GM21526 (cell line): ENCODE measurements at regions not wholly inside any gene's neighbourhood (a gene's known extent, or its start where the extent isn't known, plus 50 kb on each side); places are given as distances from the start of the nearest gene placed in this dataset.

ENCODE experiments used
- ATAC-seq: cut with Tn5 transposase; IDR thresholded peaks from one replicate; pipeline ENCODE4 v1.9.1; 2021; ENCODE audit warnings: moderate library complexity; ENCODE audit not compliant: unreplicated experiment, low FRiP score

DNA sequence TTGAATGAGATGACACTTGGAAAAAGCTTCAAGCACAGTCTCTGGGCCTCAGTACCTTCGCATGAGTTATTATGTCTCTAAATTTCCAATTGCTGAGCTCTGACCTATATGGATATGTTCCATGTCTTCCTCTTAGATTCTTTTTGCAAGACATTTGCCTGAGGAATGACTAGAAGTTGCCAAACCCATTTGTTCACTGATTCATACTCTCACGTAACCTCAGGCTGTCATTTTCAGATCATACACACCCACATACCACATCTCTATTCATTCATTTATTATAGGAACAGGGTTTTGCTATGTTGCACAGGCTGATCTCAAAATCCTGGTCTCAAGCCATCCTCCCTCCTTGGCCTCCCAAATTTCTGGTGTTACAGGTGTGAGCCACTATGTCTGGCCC is 2137.1 kb upstream of the TENM3 start:
- no peak for ATAC-seq

- ATAC-seq, result no peak
These were observed 2136.2 kb upstream of the TENM3 start for GRCh38 chr4:180106997-180107396.

DNA sequence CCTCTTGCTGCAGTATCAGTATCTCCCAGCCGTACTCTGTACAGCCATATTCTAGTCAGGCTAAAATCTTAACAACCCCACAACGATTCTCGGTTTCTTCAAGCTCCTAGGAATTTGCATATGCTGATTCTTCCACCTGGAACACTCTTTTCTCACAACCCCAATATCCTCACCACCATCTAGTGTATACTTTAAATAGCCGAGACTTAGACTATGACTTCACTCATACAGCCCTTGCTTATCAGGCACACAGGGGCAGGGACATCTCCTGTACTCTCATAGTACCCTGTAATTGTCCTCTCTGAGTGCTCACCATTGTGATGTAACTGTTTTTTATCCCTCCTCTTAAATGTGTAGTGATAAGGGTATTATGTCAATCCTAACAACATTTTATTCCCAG is 2126.4 kb upstream of the TENM3 start:
- ATAC-seq, result no peak

GRCh38 chr4:180120068-180120467 is 2123.1 kb upstream of the TENM3 start:
- ATAC-seq, result no peak

DNA sequence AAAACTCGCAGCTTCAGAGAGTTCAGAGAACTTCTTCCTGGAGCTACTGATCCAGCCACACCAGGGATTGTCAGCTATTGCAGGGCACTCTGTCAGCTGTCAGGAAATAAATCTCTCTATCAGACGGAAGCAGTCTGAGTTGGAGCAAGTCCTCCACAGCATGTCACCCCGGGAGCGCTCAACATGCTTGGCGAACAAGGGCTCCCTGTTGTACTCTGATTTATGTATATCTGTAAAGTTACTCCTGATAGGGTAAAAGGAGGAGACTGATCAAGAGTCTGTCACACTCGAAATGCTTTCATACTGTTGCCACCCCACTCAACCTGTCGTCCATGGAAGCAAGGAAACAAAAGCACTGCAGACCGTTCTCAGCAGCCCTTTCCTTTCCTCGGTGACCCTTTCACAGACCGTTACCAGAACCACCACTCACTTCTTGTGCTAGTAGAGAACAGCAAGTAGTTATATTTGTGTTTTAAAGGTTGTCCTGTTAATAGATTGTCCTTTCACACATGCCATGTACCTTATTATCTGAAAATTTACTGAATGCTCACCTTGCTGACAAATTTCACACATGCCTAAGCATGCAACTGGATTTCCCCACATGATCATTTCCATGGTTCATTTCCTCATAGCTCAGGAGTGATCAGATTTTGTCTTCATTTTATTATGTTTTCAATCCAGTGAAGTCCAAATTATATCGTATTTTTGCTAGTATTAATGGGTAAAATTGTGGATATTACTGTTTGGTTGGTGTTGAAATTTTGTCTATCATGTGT is 2108.9 kb upstream of the TENM3 start:
- ATAC-seq, result no peak

DNA sequence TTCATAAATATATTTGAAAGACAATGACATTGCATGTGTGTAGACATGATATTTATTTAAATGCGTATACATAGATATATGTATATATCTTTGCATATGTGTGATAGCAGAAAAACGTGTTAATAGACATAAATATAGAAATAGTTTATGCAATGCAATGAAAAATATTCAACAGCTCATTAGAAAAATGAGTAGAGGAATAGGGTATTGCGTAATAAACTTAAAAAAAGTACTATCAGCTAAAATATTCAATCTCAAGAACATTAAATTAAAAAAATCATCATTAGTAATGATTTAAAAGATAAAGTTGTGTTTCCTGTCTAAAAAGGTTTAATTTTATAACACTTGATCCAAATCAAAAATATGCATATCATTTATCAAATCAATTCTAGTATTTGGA is 2101.5 kb upstream of the TENM3 start:
- no peak for ATAC-seq

- no peak for ATAC-seq
These were observed 2094.5 kb upstream of the TENM3 start for GRCh38 chr4:180148737-180149136.

- ATAC-seq, result no peak
These were observed 2092.4 kb upstream of the TENM3 start for GRCh38 chr4:180150818-180151217.

DNA sequence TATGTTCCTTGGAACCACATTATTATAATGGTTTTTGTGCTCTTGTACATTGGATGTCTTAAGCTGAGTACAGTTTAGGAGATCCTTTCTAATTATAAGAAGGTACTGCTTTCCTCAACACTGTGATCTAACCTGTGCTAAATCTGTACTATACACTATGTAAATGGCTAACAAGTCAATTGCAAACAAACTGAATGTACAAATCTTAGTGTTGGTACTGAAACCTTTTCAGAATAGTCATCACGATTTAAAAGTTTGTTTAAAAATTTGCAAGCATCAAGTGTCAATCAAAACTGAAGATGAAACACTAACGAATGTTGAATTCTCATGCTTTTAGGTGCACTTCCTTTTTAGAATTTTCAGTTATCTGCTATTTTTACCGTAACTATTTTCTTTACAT is 2090.4 kb upstream of the TENM3 start:
- ATAC-seq, result no peak

DNA sequence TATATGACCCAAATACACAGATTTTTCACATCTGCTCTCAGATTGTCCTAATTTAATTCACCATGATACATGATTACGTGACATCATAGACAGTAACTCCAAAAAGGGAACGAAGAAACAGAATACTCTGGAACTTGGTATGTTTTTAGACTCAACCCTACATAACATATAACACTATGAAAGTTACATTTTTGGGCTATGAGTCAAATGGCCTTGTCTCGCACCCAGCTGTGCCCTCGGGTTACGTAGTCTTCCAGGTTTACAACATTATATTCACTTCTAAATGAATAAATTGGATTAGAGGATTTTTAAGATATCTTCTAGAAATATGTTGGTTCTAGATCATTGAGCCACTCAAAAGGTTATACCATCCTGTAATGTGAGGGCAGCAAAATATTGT is 2089.6 kb upstream of the TENM3 start:
- ATAC-seq, result no peak

DNA sequence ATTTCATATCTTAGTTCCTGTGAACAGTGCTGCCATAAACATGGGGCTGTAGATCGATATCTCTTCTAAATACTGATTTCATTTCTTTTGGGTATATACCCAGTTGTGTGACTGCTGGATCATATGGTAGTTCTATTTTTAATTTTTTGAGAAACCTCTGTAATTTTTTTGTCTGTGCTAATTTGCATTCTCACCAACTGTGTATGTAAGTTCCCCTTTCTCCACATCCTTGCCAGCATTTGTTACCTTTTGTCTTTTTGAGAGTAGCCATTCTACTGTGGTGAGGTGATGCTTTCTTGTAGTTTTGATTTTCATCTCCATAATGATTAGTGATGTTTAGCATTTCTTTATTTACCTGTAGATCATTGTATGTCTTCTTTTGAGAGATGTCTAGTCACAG is 2086.5 kb upstream of the TENM3 start:
- no peak for ATAC-seq

GRCh38 chr4:180160195-180160983 is 2082.8 kb upstream of the TENM3 start:
- ATAC-seq, result no peak

DNA sequence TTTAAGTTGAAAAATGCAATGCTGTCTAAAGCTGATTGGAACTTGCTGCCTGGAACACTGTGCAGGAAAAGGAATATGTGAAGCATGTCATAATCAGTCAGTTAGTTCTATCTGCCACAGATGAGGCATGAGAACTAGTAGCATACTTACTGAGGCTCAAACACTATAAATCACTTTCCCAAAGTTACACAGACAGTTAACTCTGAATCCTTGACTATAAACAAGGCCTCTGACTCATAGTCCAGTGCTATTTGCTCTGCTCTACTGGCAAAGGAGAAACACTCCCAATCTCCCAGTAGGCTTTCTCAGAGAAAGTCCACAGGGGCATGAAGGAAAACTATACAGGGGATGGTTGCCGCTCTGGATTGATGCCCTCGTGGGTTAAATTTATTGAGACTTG is 2078.4 kb upstream of the TENM3 start:
- no peak for ATAC-seq

DNA sequence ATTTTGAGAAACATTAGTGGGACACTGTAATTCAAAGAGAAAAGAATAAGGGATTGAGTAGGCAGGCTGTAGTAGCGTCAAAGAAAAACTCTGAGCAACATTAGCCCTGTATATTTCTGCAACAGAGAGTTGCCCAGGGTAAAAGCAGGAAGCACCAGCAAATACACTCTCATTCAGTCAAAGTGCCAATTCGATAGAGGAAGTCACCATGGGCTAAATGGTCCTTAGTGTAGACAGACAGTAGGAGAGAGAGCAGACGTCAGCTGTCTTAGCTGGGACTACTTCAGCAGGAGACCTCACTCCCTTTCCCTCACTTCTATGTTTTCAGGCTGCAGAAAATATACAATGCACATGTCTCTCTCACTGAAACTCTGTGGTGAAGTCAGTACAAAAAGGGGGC is 2073.8 kb upstream of the TENM3 start:
- no peak for ATAC-seq

DNA sequence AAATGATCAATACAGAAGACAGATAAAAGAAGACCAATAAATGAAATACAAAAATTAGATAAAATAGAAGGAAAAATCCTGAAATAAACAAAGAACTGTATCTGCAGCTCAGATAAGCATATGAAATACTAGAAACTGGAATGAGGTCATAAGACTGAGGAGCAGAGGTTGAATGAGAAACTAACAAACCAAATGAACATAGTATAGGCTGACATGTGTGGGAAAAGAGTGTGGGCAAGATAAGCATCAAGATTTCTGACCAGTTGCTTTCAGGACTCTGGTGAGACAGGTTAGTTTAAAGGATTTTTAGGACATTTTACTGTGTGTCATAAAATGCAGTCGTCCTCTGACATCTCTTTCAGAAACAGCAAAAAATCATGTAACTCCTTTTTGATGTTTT is 2073.2 kb upstream of the TENM3 start:
- ATAC-seq, result no peak

DNA sequence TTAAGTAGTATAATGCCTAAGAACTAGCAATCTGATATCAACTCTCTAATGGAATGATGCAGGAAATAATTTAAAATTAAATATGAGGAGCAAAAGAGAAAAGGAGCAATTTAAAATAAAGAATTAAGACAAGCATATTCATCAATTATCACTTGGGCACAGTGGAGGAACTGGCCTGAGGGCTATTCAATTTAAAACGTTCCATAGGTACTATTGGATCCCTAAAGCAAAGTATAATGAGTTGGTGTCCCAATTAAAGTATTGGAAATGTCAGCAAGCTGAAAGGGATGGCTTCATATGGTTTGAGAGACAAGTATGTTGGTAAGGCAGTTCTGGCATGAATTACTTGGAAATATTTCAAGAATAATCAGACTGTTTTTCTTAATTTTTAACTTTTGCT is 2064.1 kb upstream of the TENM3 start:
- ATAC-seq, result no peak

DNA sequence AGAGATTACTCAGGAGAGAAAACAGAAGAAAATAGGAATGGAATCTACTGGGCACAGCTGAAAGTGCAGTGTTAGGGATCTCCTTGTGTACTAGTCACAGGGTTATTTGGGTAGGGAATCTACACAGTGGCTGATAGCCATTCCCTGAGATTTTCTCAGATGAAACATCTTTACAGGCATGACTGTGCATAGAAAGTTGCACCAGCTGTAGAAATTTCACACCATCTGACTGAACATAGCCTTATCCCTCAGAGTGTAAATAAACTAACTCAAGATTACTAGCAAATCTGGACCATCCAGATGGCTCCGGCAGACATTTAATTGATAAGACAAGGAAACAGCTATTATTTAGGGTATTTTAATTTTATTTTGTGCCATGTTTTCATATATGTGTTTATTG is 2053.5 kb upstream of the TENM3 start:
- no peak for ATAC-seq

DNA sequence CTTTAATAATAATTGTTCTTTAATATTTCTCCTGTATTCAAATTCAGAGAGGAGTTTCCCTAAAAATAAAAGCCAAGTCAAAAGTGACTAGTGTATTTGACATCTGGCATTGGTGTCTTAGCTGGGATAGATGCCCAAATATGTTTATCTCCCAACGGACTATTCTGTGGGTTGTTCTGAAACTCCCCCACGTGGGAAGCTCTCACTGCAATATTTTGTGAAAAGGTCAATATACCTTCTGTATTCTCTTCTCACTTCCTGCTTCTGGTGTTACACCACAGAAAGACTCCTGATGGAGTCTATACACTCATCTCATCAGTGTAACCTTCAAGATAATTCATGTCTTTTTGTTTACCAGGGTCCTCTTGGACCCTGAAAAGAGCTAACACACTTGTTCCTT is 2052.8 kb upstream of the TENM3 start:
- no peak for ATAC-seq

DNA sequence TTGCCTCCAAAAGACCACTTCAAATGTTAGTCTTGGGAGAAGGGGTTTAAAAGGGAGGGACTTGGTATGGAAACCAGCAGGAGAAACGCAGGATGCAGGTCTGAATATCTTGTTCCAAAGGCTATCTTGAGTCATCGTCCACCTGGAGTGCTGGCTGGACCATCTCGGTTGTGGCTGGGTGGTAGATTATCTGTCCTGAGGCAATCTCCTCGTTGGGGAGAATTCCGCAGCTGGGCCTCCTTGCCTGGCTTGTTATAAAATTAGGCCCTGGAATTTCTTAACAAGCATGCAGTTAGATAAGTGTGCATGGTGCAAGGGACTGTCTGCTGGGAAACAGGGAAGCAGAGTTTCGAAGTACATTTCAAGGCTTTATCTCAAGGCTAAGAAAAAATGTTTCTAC is 2045.7 kb upstream of the TENM3 start:
- no peak for ATAC-seq

GRCh38 chr4:180203349-180203748 is 2039.9 kb upstream of the TENM3 start:
- peak; percentile 61 for ATAC-seq

- no peak for ATAC-seq
These were observed 2037.9 kb upstream of the TENM3 start for GRCh38 chr4:180205276-180205675.

DNA sequence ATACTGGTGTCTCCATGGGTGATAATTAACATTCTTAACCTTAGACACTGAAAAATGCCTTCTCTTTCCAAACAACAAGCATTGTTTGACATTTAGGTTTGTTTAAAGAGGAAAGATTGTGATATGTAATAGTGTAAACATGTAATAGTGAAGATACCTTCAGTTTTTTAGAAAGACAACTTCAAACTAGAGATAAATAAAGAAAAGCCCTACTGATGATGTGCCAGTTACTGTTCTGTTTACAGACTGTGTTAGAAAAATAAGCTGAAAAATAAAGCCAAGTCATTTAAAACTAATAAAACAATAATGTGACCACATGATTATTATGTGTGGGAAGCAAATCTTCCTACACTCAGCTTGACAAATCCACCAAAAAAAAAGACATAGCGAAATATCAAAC is 2035.3 kb upstream of the TENM3 start:
- no peak for ATAC-seq
